WERI-Rb-1 (cell line): ENCODE measurements at regions not wholly inside any gene's neighbourhood (a gene's known extent, or its start where the extent isn't known, plus 50 kb on each side); places are given as distances from the start of the nearest gene placed in this dataset.

Experiments
- DNase-seq: peaks from one replicate; pipeline ENCODE4 v3.0.0-alpha.2; 2020
- H3K27ac ChIP-seq: fragments of 250-450 bp; sonication (Bioruptor Pico); 2 replicates; pipeline ENCODE4 v1.5.1; 2020; ENCODE audit warnings: mild to moderate bottlenecking, moderate library complexity
- H3K27me3 ChIP-seq: fragments of 250-450 bp; sonication (Bioruptor Pico); 2 replicates; pipeline ENCODE4 v1.5.1; 2021; ENCODE audit warnings: mild to moderate bottlenecking, low read depth, moderate library complexity; ENCODE audit not compliant: insufficient read depth, severe bottlenecking
- H3K36me3 ChIP-seq: fragments of 250-450 bp; sonication (Bioruptor Pico); 2 replicates; pipeline ENCODE4 v1.5.1; 2020; ENCODE audit warnings: mild to moderate bottlenecking, moderate library complexity
- H3K4me3 ChIP-seq: 2 replicates; pipeline ENCODE4 v1.5.1; 2011; ENCODE audit warnings: low read depth, mild to moderate bottlenecking, control low read depth, low read length
- H3K9me3 ChIP-seq: fragments of 250-450 bp; sonication (Bioruptor Pico); 2 replicates; pipeline ENCODE4 v1.5.1; 2021; ENCODE audit warnings: mild to moderate bottlenecking, moderate library complexity; ENCODE audit not compliant: severe bottlenecking
- TF ChIP-seq, protein P1 (sequence below): IDR thresholded peaks from 2 replicates; pipeline ENCODE4 v1.5.1; 2011; ENCODE audit warnings: low read depth, mild to moderate bottlenecking, control low read depth, inconsistent platforms, low read length

DNA sequence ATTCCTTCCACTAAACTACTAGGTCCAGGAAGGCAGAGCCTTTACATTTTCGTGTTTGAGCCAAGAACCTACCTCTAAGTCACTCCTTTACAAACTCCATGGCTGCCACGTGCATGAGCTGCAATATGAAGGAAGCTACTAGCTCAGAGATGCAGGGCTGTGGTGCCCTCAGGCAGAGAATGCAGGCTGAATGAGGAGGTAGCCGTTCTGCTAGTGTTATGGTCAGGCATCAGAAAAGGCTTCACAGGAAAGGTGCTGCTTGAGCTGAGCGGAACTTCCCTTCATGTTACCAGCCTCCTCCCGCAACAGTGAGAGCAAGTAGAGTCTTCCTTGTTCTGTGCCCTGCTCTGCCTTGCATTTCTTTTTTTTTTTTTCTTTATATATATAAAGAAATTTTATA, 148.3 kb upstream of the PACRGL start:
- TF ChIP-seq, protein P1, sequence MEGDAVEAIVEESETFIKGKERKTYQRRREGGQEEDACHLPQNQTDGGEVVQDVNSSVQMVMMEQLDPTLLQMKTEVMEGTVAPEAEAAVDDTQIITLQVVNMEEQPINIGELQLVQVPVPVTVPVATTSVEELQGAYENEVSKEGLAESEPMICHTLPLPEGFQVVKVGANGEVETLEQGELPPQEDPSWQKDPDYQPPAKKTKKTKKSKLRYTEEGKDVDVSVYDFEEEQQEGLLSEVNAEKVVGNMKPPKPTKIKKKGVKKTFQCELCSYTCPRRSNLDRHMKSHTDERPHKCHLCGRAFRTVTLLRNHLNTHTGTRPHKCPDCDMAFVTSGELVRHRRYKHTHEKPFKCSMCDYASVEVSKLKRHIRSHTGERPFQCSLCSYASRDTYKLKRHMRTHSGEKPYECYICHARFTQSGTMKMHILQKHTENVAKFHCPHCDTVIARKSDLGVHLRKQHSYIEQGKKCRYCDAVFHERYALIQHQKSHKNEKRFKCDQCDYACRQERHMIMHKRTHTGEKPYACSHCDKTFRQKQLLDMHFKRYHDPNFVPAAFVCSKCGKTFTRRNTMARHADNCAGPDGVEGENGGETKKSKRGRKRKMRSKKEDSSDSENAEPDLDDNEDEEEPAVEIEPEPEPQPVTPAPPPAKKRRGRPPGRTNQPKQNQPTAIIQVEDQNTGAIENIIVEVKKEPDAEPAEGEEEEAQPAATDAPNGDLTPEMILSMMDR = no peak
- Histone ChIP-seq H3K4me3 (no peak overlapping the region), H3K9me3 (no peaks in the 10 kb centered on the region), H3K27ac (no peak overlapping the region), H3K27me3 (no peaks in the 10 kb centered on the region), H3K36me3 (no peaks in the 10 kb centered on the region)
- no peak for DNase-seq

DNA sequence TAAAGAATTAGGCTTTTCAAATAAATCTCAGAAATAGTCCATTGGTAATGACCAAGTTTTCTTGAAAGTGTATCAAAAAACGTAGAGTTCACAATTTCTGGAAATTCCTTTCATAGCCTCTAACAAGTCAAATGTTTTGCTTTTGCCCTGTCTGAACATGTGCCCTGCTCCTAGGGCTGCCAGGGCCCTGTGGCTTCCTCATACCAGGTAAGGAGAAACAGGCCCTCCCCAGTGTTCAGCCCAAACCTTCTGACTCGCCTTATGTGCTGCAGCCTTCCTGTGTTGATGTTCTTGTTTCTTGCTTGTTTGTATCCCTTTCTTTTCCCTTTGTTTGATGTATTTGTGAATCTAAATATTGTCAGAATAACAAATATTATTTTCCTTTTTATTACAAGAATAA, 146.1 kb upstream of the PACRGL start:
- Histone ChIP-seq H3K9me3 (no peaks in the 10 kb centered on the region), H3K36me3 (no peaks in the 10 kb centered on the region), H3K27me3 (no peaks in the 10 kb centered on the region), H3K27ac (no peak overlapping the region), H3K4me3 (no peak overlapping the region)
- no peak for DNase-seq
- TF ChIP-seq, protein P1 = no peak

DNA sequence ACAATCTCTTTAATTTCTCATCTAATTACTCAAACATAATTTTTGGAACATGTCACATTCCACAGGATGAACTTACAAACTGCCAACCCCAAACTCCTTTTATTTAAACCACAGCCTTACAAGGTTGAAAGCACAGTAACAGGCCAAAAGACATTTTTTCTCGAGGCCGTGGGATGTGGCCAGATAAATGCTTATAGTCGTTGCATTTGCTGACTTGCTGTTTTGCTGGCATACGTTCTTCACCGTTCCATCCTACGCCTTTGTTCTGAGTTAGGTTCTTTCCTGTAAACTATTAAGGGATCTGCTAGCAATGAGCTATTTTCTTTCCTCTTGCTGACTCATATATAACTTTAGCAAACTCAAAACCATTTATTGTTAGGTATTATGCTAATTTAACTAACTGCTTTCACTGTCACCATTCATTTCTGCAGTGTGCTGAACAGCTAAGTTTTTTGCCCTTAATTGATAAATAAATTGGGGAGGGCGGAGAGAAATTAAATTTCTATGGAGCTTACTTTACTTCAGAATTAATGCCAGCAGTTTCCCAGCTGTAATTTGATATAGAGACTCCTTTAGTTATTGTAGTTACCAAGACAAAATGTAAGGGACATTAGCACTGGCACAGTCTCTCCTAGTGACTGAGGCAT, 135.1 kb upstream of the PACRGL start:
- no peak for DNase-seq
- H3K9me3 ChIP-seq = no peaks in the 10 kb centered on the region
- no peak overlapping the region for H3K27ac ChIP-seq
- no peaks in the 10 kb centered on the region for H3K36me3 ChIP-seq
- TF ChIP-seq, protein P1 = no peak
- no peaks in the 10 kb centered on the region for H3K27me3 ChIP-seq
- H3K4me3 ChIP-seq = no peak overlapping the region

DNA sequence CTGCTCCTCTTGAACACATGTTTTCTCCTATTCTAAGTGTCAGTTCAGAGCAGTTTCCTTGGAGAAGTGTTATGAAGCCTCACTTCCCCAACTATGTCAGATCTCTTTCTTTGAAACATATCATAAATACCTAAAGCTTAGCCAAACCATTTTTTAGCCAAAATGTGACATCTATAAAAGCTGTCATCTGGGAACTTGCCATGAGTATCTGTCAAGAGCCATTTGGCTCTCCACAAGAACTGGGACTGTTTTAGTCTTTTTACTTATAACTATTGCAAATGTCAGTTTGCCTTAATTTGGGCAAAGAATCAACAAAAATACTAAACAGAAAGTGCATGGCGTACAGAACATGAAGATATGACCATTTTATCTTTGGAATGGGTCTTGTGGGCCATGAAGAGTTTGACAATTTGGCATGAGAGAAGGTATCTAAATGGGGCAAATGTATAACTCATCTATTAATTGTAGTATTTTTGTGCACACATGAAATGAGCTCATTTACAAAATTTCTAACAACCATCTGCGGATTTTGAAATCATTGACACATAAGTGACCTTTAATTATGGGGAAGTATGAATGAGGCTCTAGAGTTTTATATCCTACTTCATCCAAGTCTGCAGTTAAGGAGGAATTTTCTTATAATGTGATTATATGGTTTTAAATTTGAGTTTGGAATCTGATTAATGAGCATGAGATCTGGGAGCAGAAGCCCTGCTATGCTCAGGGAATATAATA, 129.1 kb upstream of the PACRGL start:
- H3K27me3 ChIP-seq = no peaks in the 10 kb centered on the region
- H3K4me3 ChIP-seq = no peak overlapping the region
- no peak overlapping the region for H3K27ac ChIP-seq
- DNase-seq = no peak
- TF ChIP-seq, protein P1 = no peak
- H3K9me3 ChIP-seq = no peaks in the 10 kb centered on the region
- no peaks in the 10 kb centered on the region for H3K36me3 ChIP-seq

DNA sequence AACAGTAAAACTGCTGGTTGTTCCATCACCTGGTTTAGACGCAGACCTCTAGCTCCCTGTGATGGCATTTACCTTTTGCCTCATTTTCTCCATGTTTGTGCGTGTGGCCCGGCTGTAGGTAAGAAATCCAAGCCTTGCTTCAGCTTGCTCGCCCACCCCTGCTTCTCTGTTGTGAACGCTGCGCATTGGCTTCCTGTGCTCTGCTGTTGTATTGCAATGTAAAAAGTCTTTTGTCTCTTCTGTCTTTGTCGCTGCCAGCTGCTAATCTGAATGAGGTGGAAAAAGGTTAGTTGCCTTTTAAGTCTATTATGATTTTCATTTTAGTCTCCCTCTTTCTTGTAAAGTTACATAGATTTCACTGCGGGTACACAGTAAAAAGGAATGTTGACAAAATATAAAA, 127.3 kb upstream of the PACRGL start:
- Histone ChIP-seq H3K27me3 (no peaks in the 10 kb centered on the region), H3K9me3 (no peaks in the 10 kb centered on the region), H3K27ac (no peak overlapping the region), H3K4me3 (no peak overlapping the region), H3K36me3 (no peaks in the 10 kb centered on the region)
- TF ChIP-seq, protein P1 = no peak
- DNase-seq = no peak

DNA sequence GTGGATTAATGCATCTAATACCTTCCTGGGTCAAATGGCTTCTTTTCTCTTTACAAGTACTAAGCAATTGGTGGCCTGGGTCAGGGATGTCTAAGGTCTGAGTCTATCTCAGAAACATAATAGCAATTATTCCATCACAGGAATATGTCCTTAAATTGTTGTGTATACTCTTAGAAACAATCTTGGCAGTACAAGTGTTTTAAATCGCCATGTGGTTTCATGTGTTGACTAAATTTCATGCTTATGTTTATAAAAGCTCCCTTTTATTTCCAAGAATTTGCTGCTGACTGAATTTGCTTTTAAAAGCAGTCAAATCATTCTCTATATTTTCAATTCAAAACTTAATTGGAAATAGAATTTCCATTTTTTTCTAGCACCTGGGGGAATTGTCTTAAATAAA, 125.3 kb upstream of the PACRGL start:
- Histone ChIP-seq H3K27ac (no peak overlapping the region), H3K27me3 (no peaks in the 10 kb centered on the region), H3K9me3 (no peaks in the 10 kb centered on the region), H3K36me3 (no peaks in the 10 kb centered on the region), H3K4me3 (no peak overlapping the region)
- TF ChIP-seq, protein P1 = no peak
- no peak for DNase-seq
